ENCODE measurements at regions not wholly inside any gene's neighbourhood (a gene's known extent, or its start where the extent isn't known, plus 50 kb on each side); places are given as distances from the start of the nearest gene placed in this dataset.

GRCh38 chr2:7910752-7911151 is 771.1 kb upstream of the ID2 start:
- H3F3A ChIP-seq (ENCODE audit: insufficient read depth) = no peaks in the 10 kb centered on the region
- no peaks in the 10 kb centered on the region for H3K27me3 ChIP-seq (replicated peaks; ENCODE audit: insufficient read depth)
- WGBS, 2 experiments (ENCODE audit: low coverage in 1 of 2, low lambda C conversion rate in 2 of 2, missing lambda C conversion rate in 2 of 2) = 79% methylated on average over 3 of the region's 3 CpGs
- H3K4me2 ChIP-seq (ENCODE audit: unreplicated experiment) = no peak overlapping the region
- TF ChIP-seq EZH2 (IDR thresholded peaks at IDR 0.05; ENCODE audit: insufficient read depth, poor library complexity, severe bottlenecking) (no peak), EZH2phosphoT487 (IDR thresholded peaks at IDR 0.05; ENCODE audit: insufficient read depth, low read depth) (no peak)
- in situ Hi-C loops (cut with MboI) = no loop called here
- no peaks in the 10 kb centered on the region for H4K20me1 ChIP-seq (ENCODE audit: insufficient read depth)
- no peak for DNase-seq
- no peak overlapping the region for H2AFZ ChIP-seq
- no peaks in the 10 kb centered on the region for H3K9me3 ChIP-seq (ENCODE audit: low read depth)
- no peak overlapping the region for H3K4me3 ChIP-seq
- no peaks in the 10 kb centered on the region for H3K9me2 ChIP-seq (ENCODE audit: insufficient read depth)
- no peak overlapping the region for H3K27ac ChIP-seq
- H3K36me3 ChIP-seq (ENCODE audit: low read depth) = no peaks in the 10 kb centered on the region
- H3K79me2 ChIP-seq (ENCODE audit: insufficient read depth) = no peaks in the 10 kb centered on the region
- H3K9ac ChIP-seq = no peak overlapping the region
- H3K4me1 ChIP-seq (ENCODE audit: insufficient read depth) = no peaks in the 10 kb centered on the region

GRCh38 chr2:7911196-7911595 is 770.7 kb upstream of the ID2 start:
- no peaks in the 10 kb centered on the region for H3K79me2 ChIP-seq (ENCODE audit: insufficient read depth)
- H2AFZ ChIP-seq = no peak overlapping the region
- H4K20me1 ChIP-seq (ENCODE audit: insufficient read depth) = no peaks in the 10 kb centered on the region
- no peaks in the 10 kb centered on the region for H3K9me3 ChIP-seq (ENCODE audit: low read depth)
- WGBS, 2 experiments (ENCODE audit: low coverage in 1 of 2, low lambda C conversion rate in 2 of 2, missing lambda C conversion rate in 2 of 2) = 95 to 97% methylated on average over 2 of the region's 2 CpGs
- no peaks in the 10 kb centered on the region for H3K27me3 ChIP-seq (replicated peaks; ENCODE audit: insufficient read depth)
- no peaks in the 10 kb centered on the region for H3K4me1 ChIP-seq (ENCODE audit: insufficient read depth)
- H3K4me3 ChIP-seq = no peak overlapping the region
- no peak overlapping the region for H3K4me2 ChIP-seq (ENCODE audit: unreplicated experiment)
- no peaks in the 10 kb centered on the region for H3K36me3 ChIP-seq (ENCODE audit: low read depth)
- in situ Hi-C loops (cut with MboI) = no loop called here
- TF ChIP-seq EZH2phosphoT487 (IDR thresholded peaks at IDR 0.05; ENCODE audit: insufficient read depth, low read depth) = no peak
- no peak for TF ChIP-seq EZH2 (IDR thresholded peaks at IDR 0.05; ENCODE audit: insufficient read depth, poor library complexity, severe bottlenecking)
- H3K9me2 ChIP-seq (ENCODE audit: insufficient read depth) = no peaks in the 10 kb centered on the region
- H3F3A ChIP-seq (ENCODE audit: insufficient read depth) = no peaks in the 10 kb centered on the region
- H3K27ac ChIP-seq = no peak overlapping the region
- no peak overlapping the region for H3K9ac ChIP-seq
- no peak for DNase-seq

- Histone ChIP-seq H3K9me2 (ENCODE audit: insufficient read depth) (no peaks in the 10 kb centered on the region), H3K9me3 (ENCODE audit: low read depth) (no peaks in the 10 kb centered on the region), H3K79me2 (ENCODE audit: insufficient read depth) (no peaks in the 10 kb centered on the region), H4K20me1 (ENCODE audit: insufficient read depth) (no peaks in the 10 kb centered on the region), H3K27me3 (replicated peaks; ENCODE audit: insufficient read depth) (no peaks in the 10 kb centered on the region), H3K4me2 (ENCODE audit: unreplicated experiment) (no peak overlapping the region), H3K4me1 (ENCODE audit: insufficient read depth) (no peaks in the 10 kb centered on the region), H3F3A (ENCODE audit: insufficient read depth) (no peaks in the 10 kb centered on the region), H3K36me3 (ENCODE audit: low read depth) (no peaks in the 10 kb centered on the region), H3K27ac (no peak overlapping the region), H3K9ac (no peak overlapping the region), H3K4me3 (no peak overlapping the region), H2AFZ (no peak overlapping the region)
- 75 to 80% methylated on average over 10 of the region's 10 CpGs for WGBS, 2 experiments (ENCODE audit: low coverage in 1 of 2, low lambda C conversion rate in 2 of 2, missing lambda C conversion rate in 2 of 2)
- in situ Hi-C loops (cut with MboI) = no loop called here
- no peak for TF ChIP-seq EZH2 (IDR thresholded peaks at IDR 0.05; ENCODE audit: insufficient read depth, poor library complexity, severe bottlenecking)
- no peak for TF ChIP-seq EZH2phosphoT487 (IDR thresholded peaks at IDR 0.05; ENCODE audit: insufficient read depth, low read depth)
- no peak for DNase-seq
Measured at GRCh38 chr2:7913974-7914373, 767.9 kb upstream of the ID2 start.

- Histone ChIP-seq H3K27me3 (replicated peaks; ENCODE audit: insufficient read depth) (no peaks in the 10 kb centered on the region), H3K9ac (peak overlapping the region; percentile 67), H3K9me3 (ENCODE audit: low read depth) (no peaks in the 10 kb centered on the region), H3K4me2 (ENCODE audit: unreplicated experiment) (peak overlapping the region; percentile 84), H4K20me1 (ENCODE audit: insufficient read depth) (no peaks in the 10 kb centered on the region), H3K4me1 (ENCODE audit: insufficient read depth) (no peaks in the 10 kb centered on the region), H3K79me2 (ENCODE audit: insufficient read depth) (no peaks in the 10 kb centered on the region), H3K36me3 (ENCODE audit: low read depth) (no peaks in the 10 kb centered on the region), H3K9me2 (ENCODE audit: insufficient read depth) (no peaks in the 10 kb centered on the region), H3F3A (ENCODE audit: insufficient read depth) (no peaks in the 10 kb centered on the region), H3K4me3 (peak overlapping the region; percentile 71), H2AFZ (peak overlapping the region; percentile 93), H3K27ac (peak overlapping the region; percentile 0; the same call in 1 of the 2 replicates)
- DNase-seq = peak; percentile 50
- TF ChIP-seq EZH2phosphoT487 (IDR thresholded peaks at IDR 0.05; ENCODE audit: insufficient read depth, low read depth) = no peak
- TF ChIP-seq EZH2 (IDR thresholded peaks at IDR 0.05; ENCODE audit: insufficient read depth, poor library complexity, severe bottlenecking) = no peak
- WGBS, 2 experiments (ENCODE audit: low coverage in 1 of 2, low lambda C conversion rate in 2 of 2, missing lambda C conversion rate in 2 of 2) = 34 to 37% methylated on average over 14 of the region's 14 CpGs
- in situ Hi-C loops (cut with MboI) = no loop called here
Measured at GRCh38 chr2:7915302-7916091, 766.4 kb upstream of the ID2 start.

Data from GM23248 (cell line).